Tibial artery (tissue), 4 donors: ENCODE measurements at regions not wholly inside any gene's neighbourhood (a gene's known extent, or its start where the extent isn't known, plus 50 kb on each side); places are given as distances from the start of the nearest gene placed in this dataset.

Experiments
- DNase-seq, 2 donors: peaks; one replicate each; pipeline ENCODE4 v3.0.0-alpha.2; 2019
- H3K27ac ChIP-seq, 2 donors: fragments of 200-600 bp; sonication (generic) in 1 of 2; 1 replicate in 1 of 2; 2 replicates in 1 of 2; pipeline ENCODE4 v1.5.1; 2018 to 2019; ENCODE audit warnings: mild to moderate bottlenecking in 1 of 2
- H3K27me3 ChIP-seq, 2 donors: fragments of 200-600 bp; sonication (generic) in 1 of 2; one replicate each; pipeline versions ENCODE4 v1.5.1 to v1.6.0; 2016 to 2019
- H3K36me3 ChIP-seq, 3 donors: fragments of 200-600 bp; sonication (generic) in 2 of 3; one replicate each; pipeline ENCODE4 v1.5.1; 2016 to 2019; ENCODE audit warnings: mild to moderate bottlenecking in 2 of 3
- H3K4me1 ChIP-seq, 4 donors: fragments of 200-600 bp; sonication (generic) in 2 of 4; 1 replicate in 3 of 4; 2 replicates in 1 of 4; pipeline ENCODE4 v1.5.1; 2016 to 2019
- H3K4me3 ChIP-seq, 2 donors: fragments of 200-600 bp; sonication (generic) in 1 of 2; 1 replicate in 1 of 2; 2 replicates in 1 of 2; pipeline ENCODE4 v1.5.1; 2018 to 2019; ENCODE audit warnings: mild to moderate bottlenecking in 2 of 2
- H3K9me3 ChIP-seq, 3 donors: fragments of 200-600 bp; sonication (generic) in 1 of 3; one replicate each; pipeline ENCODE4 v1.5.1; 2016 to 2019
- intact Hi-C: fragments of 100-400 bp; cut with DNase I; formaldehyde crosslinking; loops from one replicate; pipeline ENCODE4 v1.15.0; 2023; ENCODE audit warnings: low total_unique reads
- TF ChIP-seq, protein P1 (sequence below), 2 experiments: fragments of 200-600 bp in 1 of 2; fragments of 450-650 bp in 1 of 2; IDR thresholded peaks; one replicate each; pipeline ENCODE4 v1.5.1; 2017 to 2019; ENCODE audit warnings: antibody characterized with exemption in 2 of 2, mild to moderate bottlenecking in 1 of 2, moderate library complexity in 1 of 2

DNA sequence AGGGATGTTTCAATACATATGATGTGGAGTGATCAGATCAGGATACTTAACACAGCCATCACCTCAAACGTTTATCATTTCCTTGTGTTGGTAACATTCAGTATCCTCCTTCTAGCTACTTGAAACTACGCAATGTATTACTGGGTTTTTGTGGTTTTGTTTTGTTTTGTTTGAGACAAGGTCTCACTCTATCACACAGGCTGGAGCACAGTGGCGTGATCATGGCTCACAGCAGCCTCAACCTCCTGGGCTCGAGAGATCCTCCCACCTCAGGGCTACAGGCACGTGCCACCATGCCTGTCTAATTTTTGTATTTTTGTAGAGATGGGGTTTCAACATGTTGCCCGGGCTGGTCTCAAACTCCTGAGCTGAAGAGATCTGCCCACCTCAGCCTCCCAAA is 70.2 kb upstream of the BCL11B start:
- Histone ChIP-seq H3K9me3 (no peaks in the 10 kb centered on the region), H3K36me3 (no peaks in the 10 kb centered on the region), H3K4me3 (no peak overlapping the region), H3K27ac (no peak overlapping the region), H3K27me3 (no peaks in the 10 kb centered on the region), H3K4me1 (no peaks in the 10 kb centered on the region)
- intact Hi-C loops = no loop called here
- DNase-seq = no peak
- TF ChIP-seq, protein P1, sequence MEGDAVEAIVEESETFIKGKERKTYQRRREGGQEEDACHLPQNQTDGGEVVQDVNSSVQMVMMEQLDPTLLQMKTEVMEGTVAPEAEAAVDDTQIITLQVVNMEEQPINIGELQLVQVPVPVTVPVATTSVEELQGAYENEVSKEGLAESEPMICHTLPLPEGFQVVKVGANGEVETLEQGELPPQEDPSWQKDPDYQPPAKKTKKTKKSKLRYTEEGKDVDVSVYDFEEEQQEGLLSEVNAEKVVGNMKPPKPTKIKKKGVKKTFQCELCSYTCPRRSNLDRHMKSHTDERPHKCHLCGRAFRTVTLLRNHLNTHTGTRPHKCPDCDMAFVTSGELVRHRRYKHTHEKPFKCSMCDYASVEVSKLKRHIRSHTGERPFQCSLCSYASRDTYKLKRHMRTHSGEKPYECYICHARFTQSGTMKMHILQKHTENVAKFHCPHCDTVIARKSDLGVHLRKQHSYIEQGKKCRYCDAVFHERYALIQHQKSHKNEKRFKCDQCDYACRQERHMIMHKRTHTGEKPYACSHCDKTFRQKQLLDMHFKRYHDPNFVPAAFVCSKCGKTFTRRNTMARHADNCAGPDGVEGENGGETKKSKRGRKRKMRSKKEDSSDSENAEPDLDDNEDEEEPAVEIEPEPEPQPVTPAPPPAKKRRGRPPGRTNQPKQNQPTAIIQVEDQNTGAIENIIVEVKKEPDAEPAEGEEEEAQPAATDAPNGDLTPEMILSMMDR (IDR thresholded peaks at IDR 0.05) = no peak

DNA sequence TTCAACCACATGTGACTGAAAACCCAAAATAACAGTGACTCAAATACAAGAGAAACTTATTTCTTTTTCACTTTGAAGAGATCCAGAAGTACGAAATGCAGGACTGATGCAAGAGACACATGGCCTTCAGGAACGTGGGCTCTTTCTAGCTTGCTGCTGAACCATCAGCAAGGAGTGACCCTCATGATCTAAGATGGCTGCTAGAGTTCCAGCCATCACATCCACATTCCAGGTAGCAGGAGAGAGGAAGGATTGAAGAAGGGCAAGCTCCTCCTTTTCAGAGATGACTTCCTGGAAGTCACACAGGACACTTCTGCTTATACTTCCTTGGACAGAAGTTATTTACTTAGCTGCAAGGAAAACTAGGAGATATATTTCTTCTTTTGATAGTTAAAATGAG is 67.6 kb upstream of the BCL11B start:
- intact Hi-C loops = no loop called here
- Histone ChIP-seq H3K9me3 (peaks cover 0 to 6% (median 0%) of the 10 kb centered on the region in 3 donors), H3K4me3 (no peak overlapping the region), H3K36me3 (no peaks in the 10 kb centered on the region), H3K4me1 (no peaks in the 10 kb centered on the region), H3K27me3 (peaks cover 0 to 6% of the 10 kb centered on the region in 2 donors), H3K27ac (no peak overlapping the region)
- DNase-seq = no peak
- TF ChIP-seq, protein P1 (IDR thresholded peaks at IDR 0.05) = no peak

DNA sequence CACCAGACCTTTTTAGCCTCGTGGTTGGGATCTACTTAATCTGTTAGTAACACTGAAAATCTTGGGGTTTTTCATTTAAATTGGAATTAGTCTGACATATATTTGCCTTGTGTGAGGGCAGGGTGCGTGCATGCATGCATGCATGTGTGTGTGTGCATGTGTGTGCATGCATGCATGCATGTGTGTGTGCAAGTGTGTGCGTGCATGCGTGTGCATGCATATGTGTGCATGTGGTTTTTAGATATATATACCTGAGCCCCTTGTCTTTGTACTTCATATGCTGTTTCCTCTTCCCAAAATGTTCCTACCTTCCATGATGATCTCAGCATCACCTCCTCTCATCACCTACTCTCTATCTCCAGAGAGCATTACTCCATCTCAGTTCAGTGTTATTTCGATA is 66.3 kb upstream of the BCL11B start:
- no peak overlapping the region for H3K27ac ChIP-seq
- H3K27me3 ChIP-seq = peaks cover 0 to 9% of the 10 kb centered on the region in 2 donors
- intact Hi-C loops = no loop called here
- no peak for DNase-seq
- no peaks in the 10 kb centered on the region for H3K4me1 ChIP-seq
- no peaks in the 10 kb centered on the region for H3K36me3 ChIP-seq
- peaks cover 0 to 10% (median 0%) of the 10 kb centered on the region in 3 donors for H3K9me3 ChIP-seq
- no peak overlapping the region for H3K4me3 ChIP-seq
- TF ChIP-seq, protein P1 (IDR thresholded peaks at IDR 0.05) = no peak

DNA sequence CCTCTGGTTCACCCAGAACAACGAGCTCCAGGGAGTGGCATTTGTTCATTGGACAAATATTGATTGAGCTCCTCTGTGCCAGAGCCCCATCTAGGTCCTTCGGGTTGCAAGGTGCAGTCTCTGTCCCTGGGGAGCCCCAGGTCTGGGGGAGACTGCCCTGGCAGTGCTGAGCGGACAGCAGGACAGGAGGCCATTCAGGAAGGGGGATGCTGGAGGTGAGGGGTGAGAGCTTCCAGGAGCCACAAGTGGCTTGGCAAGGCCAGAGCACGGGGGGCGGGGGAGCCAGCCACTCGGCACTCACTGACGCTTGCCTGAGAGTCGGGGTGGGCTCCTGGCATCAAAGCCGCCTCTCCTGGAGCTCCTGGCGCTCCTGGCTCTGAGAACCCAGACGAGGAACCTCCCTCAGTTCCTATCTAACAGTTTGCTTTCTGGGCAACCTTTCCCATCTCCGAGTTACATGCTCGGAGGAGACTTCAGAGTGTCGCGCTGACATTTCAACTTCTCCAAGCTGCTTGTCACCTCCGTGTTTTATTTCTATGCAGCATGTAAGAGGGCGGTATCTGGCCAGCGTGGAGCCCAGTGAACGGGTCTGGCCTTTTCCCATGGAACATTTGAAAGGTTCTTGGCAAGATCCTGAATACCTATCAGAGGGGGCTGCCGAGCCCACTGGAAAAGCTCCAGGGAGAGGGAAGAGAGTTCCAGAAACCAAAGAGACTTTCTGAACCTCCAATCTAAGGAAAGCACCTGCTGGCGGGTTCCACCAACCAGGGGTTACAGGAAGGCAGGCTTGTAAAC is 62.0 kb upstream of the BCL11B start:
- Histone ChIP-seq H3K9me3 (peaks cover 0 to 10% (median 0%) of the 10 kb centered on the region in 3 donors), H3K27ac (no peak overlapping the region), H3K27me3 (peaks cover 0 to 21% of the 10 kb centered on the region in 2 donors), H3K36me3 (no peaks in the 10 kb centered on the region), H3K4me3 (no peak overlapping the region), H3K4me1 (no peaks in the 10 kb centered on the region)
- TF ChIP-seq, protein P1 (IDR thresholded peaks at IDR 0.05) = no peak
- intact Hi-C loops = no loop called here
- DNase-seq = peak in 1 of 2 donors; percentile 50

DNA sequence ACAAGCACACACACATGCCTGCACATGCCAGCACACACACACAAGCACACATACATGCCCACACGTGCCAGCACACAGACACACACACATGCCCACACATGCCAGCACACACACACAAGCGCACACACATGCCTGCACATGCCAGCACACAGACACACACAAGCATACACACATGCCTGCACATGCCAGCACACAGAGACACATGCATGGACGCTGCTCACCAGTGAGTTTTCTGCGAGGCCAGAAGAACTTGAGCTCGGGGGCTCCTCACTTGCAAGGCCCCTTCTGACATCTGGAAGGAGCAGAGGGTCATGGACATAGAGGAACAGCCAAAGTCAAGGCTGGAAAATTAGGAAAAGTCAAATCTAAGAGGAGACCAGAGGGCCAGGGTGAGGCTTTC is 61.2 kb upstream of the BCL11B start:
- peak in 1 of 2 donors; percentile 20 for DNase-seq
- intact Hi-C loops = no loop called here
- TF ChIP-seq, protein P1 (IDR thresholded peaks at IDR 0.05) = no peak
- peaks cover 0 to 10% (median 0%) of the 10 kb centered on the region in 3 donors for H3K9me3 ChIP-seq
- no peaks in the 10 kb centered on the region for H3K36me3 ChIP-seq
- no peaks in the 10 kb centered on the region for H3K4me1 ChIP-seq
- peaks cover 0 to 29% of the 10 kb centered on the region in 2 donors for H3K27me3 ChIP-seq
- no peak overlapping the region for H3K4me3 ChIP-seq
- H3K27ac ChIP-seq = no peak overlapping the region
